ENCODE measurements at regions not wholly inside any gene's neighbourhood (a gene's known extent, or its start where the extent isn't known, plus 50 kb on each side); places are given as distances from the start of the nearest gene placed in this dataset.

DNA sequence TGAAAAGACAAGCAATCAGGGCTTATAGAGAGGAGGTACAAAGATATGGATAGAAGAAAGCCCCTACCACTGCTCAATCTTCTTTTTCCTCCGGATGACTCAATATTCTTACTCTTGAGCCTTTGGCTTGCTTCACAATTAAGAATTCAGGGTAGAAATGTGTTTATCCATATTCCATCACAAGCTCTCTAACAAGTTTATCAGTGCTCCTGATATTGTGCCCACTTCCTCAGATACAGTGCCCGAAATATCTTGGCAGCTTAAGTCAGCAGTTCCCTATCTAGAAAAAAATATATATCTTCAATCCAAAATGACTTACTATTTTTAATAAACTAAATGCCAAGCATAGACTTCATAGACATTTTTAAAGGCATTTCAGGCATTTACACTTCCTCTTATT is 255.1 kb upstream of the FAT3 start:
- TF ChIP-seq CTCF (conservative IDR thresholded peaks at IDR 0.05; ENCODE audit: low read depth, low read length) (no peak), CEBPB (IDR thresholded peaks at IDR 0.05; ENCODE audit: low read depth, low read length) (no peak)
- TF ChIP-seq, protein P1, sequence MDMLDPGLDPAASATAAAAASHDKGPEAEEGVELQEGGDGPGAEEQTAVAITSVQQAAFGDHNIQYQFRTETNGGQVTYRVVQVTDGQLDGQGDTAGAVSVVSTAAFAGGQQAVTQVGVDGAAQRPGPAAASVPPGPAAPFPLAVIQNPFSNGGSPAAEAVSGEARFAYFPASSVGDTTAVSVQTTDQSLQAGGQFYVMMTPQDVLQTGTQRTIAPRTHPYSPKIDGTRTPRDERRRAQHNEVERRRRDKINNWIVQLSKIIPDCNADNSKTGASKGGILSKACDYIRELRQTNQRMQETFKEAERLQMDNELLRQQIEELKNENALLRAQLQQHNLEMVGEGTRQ (IDR thresholded peaks at IDR 0.05; ENCODE audit: low read depth, low read length), result no peak

Data from IMR-90 (cell line).